GM12891 (cell line): ENCODE measurements at regions not wholly inside any gene's neighbourhood (a gene's known extent, or its start where the extent isn't known, plus 50 kb on each side); places are given as distances from the start of the nearest gene placed in this dataset.

Source experiments
- POLR2A ChIP-seq: IDR thresholded peaks from 2 replicates; pipeline ENCODE4 v1.6.1; 2011; ENCODE audit warnings: low read depth, low read length, control low read depth
- TAF1 ChIP-seq: IDR thresholded peaks from 2 replicates; pipeline ENCODE4 v1.6.1; 2011; ENCODE audit warnings: low read depth, low read length, control low read depth

GRCh38 chr9:79240774-79241173, 331.0 kb upstream of the TLE4 start:
- TF ChIP-seq POLR2A: no peak
- no peak for TF ChIP-seq TAF1
